IPS-18c (cell line): ENCODE measurements at regions not wholly inside any gene's neighbourhood (a gene's known extent, or its start where the extent isn't known, plus 50 kb on each side); places are given as distances from the start of the nearest gene placed in this dataset.

ENCODE experiments used
- H3K4me3 ChIP-seq: 2 replicates; pipeline ENCODE4 v1.7.0; 2013; ENCODE audit warnings: low read depth, mild to moderate bottlenecking, low read length, moderate library complexity; ENCODE audit not compliant: insufficient read depth
- H3K9me3 ChIP-seq: one replicate; pipeline ENCODE4 v1.6.1; 2013; ENCODE audit warnings: mild to moderate bottlenecking, low read length, moderate library complexity; ENCODE audit not compliant: control insufficient read depth, insufficient read depth

DNA sequence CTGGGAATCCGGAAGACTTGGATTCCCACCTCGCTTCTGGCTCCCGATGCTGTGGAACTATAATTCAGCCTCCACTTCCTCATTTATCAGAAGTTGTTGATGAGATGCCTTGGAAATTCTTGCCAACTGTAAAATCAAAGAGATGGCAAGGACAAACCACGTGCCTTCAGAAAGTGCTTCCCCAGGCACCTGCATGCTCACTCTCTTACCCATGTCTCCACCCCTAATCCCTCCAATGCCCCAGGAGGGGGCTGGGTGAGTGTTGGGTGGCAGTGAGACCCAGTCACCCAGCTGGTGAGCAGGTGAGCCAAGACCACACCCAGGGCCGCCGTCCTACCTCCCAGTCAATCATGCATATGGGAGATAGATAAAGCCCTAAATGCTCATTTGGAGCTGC lies 160.8 kb downstream of the PSMG1 start:
- H3K9me3 ChIP-seq, result peaks cover 2% of the 10 kb centered on the region

GRCh38 chr21:39022035-39022434 lies 161.2 kb downstream of the PSMG1 start:
- peaks cover 2% of the 10 kb centered on the region for H3K9me3 ChIP-seq
- no peak overlapping the region for H3K4me3 ChIP-seq

More for the DNA sequence above, 160.8 kb downstream of the PSMG1 start:
- no peak overlapping the region for H3K4me3 ChIP-seq

- H3K4me3 ChIP-seq, result no peak overlapping the region
These were observed 161.8 kb downstream of the PSMG1 start for GRCh38 chr21:39021478-39021832.

GRCh38 chr21:39020751-39021477 lies 162.3 kb downstream of the PSMG1 start:
- H3K4me3 ChIP-seq, result no peak overlapping the region

More at GRCh38 chr21:39021478-39021832, 161.8 kb downstream of the PSMG1 start:
- peaks cover 2% of the 10 kb centered on the region for H3K9me3 ChIP-seq

DNA sequence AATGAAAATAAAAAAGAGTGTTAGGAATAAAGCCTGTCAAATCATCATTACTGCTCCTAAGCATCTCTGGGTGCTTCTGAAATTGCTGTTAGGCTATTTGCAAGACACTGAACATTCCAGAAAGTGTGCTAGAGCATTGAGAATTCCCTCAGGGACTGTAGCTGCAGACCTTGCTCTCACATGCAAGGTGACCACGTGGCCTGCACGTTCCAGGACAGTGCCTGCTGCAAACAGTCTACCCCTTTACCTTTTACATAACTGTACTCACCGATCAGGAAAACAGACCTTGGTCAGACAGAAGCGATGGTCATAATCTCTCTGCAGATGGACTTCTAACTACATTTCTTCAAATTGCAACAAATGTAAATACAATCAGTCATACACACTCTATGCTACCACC lies 164.5 kb downstream of the PSMG1 start:
- Histone ChIP-seq H3K4me3 (no peak overlapping the region), H3K9me3 (no peaks in the 10 kb centered on the region)

More at GRCh38 chr21:39020751-39021477, 162.3 kb downstream of the PSMG1 start:
- peaks cover 2% of the 10 kb centered on the region for H3K9me3 ChIP-seq

GRCh38 chr21:39016740-39017315 lies 166.4 kb downstream of the PSMG1 start:
- no peaks in the 10 kb centered on the region for H3K9me3 ChIP-seq
- no peak overlapping the region for H3K4me3 ChIP-seq

- H3K9me3 ChIP-seq, result peaks cover 2% of the 10 kb centered on the region
- H3K4me3 ChIP-seq, result no peak overlapping the region
These were observed 168.5 kb downstream of the PSMG1 start for GRCh38 chr21:39014747-39015146.

GRCh38 chr21:39012326-39013230 lies 170.7 kb downstream of the PSMG1 start:
- no peak overlapping the region for H3K4me3 ChIP-seq
- H3K9me3 ChIP-seq, result peaks cover 2% of the 10 kb centered on the region

- peaks cover 2% of the 10 kb centered on the region for H3K9me3 ChIP-seq
- H3K4me3 ChIP-seq, result no peak overlapping the region
These were observed 171.3 kb downstream of the PSMG1 start for GRCh38 chr21:39011911-39012310.

DNA sequence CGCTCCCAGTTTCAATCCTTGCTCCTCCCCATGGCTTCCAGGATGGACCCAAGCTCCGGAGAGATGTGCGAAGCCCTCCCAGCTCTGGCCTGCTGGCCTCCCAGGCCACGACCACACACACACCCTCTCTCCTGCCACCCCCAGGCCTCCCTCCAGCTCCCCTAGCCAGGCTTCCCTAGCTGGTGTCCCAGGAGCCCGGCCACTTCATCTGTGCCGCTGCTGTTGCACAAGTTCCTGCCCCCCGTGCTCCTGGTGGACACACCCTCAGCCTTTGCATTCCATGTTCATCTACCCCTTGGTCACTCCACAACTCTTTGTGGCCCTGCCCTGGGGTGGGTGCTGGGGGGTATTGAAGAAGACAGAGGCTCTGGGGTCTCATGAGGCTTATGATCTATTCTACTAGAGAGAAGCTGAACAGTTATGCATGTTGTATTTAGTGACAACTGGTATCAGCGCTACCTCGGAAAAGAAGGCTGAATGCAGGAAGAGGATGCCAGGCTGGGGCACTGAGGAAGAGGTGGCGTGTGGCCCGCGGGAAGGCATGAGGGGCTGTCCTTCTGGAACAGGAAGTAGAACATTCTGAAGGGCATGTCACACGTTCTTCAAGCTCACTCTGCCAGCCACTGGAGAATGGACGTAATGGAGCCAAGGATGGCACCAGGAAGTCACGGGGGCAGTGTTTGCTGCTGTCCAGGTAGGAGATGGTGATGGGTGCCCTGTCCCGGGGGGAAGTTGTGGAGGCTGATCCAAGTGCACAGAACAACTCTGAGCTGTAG lies 172.4 kb downstream of the PSMG1 start:
- Histone ChIP-seq H3K4me3 (no peak overlapping the region), H3K9me3 (peaks cover 2% of the 10 kb centered on the region)

DNA sequence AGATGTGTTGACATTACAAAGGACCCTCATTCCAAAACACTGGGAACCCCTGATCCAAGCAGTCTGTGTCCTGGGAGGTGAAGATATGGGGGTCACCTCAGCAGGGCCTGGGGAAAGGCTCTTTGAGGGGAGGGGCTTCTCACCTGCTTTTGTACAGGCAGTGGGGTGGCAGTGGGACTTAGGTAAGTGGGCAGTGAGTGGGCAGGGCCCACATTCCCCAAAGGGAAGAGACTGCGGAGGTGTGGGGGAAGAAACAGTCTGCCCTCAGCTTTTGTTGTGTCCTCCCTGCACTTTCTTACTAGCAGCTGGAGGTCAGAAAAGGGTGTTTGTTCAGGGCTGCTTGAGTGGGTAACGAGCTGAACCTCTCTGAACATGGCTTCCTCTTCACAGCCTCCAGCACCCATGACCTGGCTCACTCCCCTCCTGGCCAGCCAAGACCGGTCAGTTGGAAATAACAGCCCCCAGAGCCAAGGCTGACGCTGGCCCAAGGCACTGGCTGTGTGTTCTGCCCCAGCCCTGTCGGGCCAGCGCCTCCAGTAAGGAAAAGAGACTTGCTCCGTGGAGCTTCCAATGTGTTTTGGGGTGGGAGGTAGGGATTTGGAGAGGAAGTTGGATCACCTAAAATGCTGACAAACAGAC lies 173.5 kb downstream of the PSMG1 start:
- H3K9me3 ChIP-seq, result peaks cover 2% of the 10 kb centered on the region
- H3K4me3 ChIP-seq, result no peak overlapping the region

GRCh38 chr21:39007985-39008384 lies 175.3 kb downstream of the PSMG1 start:
- Histone ChIP-seq H3K4me3 (no peak overlapping the region), H3K9me3 (peaks cover 2% of the 10 kb centered on the region)

- no peak overlapping the region for H3K4me3 ChIP-seq
- peaks cover 2% of the 10 kb centered on the region for H3K9me3 ChIP-seq
These were observed 175.7 kb downstream of the PSMG1 start for GRCh38 chr21:39007532-39007931.

GRCh38 chr21:39006571-39007311 lies 176.5 kb downstream of the PSMG1 start:
- no peak overlapping the region for H3K4me3 ChIP-seq
- peaks cover 2% of the 10 kb centered on the region for H3K9me3 ChIP-seq

DNA sequence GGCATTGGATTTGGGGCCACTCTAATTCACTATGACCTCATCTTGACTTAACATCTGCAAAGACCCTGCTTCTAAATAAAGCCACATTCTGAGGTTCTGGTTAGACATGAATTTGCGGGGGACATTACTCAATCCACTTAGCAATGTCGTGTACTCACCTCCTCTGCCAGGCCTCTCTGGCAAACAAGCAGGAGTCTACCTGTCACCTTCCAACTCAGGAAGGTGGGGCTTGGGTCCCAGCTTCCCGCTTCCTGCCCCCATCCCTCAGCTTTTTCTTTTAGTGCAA lies 177.8 kb downstream of the PSMG1 start:
- no peaks in the 10 kb centered on the region for H3K9me3 ChIP-seq
- no peak overlapping the region for H3K4me3 ChIP-seq
